ENCODE measurements at regions not wholly inside any gene's neighbourhood (a gene's known extent, or its start where the extent isn't known, plus 50 kb on each side); places are given as distances from the start of the nearest gene placed in this dataset.

DNA sequence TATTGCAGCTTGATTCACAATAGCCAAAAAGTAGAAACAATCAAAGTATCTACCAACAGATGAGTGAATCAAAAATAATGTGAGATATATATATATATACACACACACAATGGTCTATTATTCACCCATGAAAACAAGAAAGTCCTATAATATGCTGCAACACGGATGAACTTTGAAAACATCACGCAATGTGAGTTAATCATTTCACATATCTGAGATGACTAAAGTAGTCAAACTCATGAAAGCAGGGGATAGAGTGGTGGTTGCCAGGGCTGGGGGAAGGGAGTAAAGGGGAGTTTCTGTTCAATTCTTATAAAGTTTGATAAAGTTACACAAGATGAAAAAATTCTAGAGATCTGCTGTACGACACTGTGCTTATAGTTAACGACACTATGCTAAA lies 1234.8 kb downstream of the MRPL39 start:
- TF ChIP-seq POLR2A (IDR thresholded peaks at IDR 0.05): no peak
- no peak for TF ChIP-seq CTCF (IDR thresholded peaks at IDR 0.05)
- no peak for TF ChIP-seq POLR2AphosphoS5 (IDR thresholded peaks at IDR 0.05)
